ENCODE measurements at regions not wholly inside any gene's neighbourhood (a gene's known extent, or its start where the extent isn't known, plus 50 kb on each side); places are given as distances from the start of the nearest gene placed in this dataset.
"Not testable (repeated sequence)": the region's sequence is repeated elsewhere in the genome, so short reads cannot be mapped to it uniquely, and the experiment has no call there.

DNA sequence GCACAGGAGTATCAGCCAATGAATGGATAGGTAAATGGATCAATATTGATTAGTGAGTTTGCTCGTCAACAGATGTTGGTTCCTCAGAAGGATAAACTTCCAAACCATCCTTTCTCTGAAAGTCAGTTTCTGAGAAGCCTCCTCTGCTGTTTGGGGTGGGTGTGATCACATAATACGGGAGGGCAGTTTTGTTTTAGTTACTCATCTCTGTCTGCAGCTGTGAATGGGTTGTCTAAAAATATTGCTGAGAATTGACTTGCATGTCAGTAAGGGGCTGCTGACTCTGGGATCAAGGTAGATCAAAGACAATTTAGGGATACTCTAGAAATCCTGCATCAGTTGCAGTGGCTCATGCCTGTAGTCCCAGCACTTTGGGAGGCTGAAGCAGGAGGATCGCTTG, 390.8 kb upstream of the AMELY start:
- DNase-seq (ENCODE audit: low read depth) (no peak), FAIRE-seq (no peak)
- Histone ChIP-seq H3K36me3 (ENCODE audit: control insufficient read depth, insufficient read depth, low read length) (peaks cover 5% of the 10 kb centered on the region), H3K4me3 (ENCODE audit: low read depth, low read length) (no peak overlapping the region), H3K27me3 (ENCODE audit: control insufficient read depth, insufficient read depth, low read length) (no peaks in the 10 kb centered on the region)
- TF ChIP-seq, protein P1, sequence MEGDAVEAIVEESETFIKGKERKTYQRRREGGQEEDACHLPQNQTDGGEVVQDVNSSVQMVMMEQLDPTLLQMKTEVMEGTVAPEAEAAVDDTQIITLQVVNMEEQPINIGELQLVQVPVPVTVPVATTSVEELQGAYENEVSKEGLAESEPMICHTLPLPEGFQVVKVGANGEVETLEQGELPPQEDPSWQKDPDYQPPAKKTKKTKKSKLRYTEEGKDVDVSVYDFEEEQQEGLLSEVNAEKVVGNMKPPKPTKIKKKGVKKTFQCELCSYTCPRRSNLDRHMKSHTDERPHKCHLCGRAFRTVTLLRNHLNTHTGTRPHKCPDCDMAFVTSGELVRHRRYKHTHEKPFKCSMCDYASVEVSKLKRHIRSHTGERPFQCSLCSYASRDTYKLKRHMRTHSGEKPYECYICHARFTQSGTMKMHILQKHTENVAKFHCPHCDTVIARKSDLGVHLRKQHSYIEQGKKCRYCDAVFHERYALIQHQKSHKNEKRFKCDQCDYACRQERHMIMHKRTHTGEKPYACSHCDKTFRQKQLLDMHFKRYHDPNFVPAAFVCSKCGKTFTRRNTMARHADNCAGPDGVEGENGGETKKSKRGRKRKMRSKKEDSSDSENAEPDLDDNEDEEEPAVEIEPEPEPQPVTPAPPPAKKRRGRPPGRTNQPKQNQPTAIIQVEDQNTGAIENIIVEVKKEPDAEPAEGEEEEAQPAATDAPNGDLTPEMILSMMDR (IDR thresholded peaks at IDR 0.05; ENCODE audit: insufficient read depth, low read length, severe bottlenecking), result no peak

DNA sequence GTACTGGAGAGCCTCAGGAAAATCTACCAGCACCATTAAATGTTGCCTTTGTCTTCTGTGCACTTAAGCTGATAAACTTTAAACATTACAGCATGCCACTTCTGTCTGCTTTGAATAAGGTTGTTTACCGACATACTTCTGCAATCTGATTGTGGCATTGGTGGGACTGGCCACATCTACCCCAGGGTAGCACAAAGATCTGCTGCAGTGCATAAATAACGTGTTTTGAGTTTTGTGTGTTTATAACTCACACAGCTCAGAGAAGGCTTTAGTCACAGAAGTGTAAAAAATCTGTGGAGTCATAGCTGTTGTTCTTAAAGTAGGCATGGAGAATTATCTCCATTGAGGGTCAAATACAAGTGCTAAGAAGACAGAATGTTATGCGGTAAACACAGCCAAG, 388.4 kb upstream of the AMELY start:
- DNase-seq (ENCODE audit: low read depth) (no peak), FAIRE-seq (no peak)
- TF ChIP-seq, protein P1 (IDR thresholded peaks at IDR 0.05; ENCODE audit: insufficient read depth, low read length, severe bottlenecking), result no peak
- H3K36me3 ChIP-seq (ENCODE audit: control insufficient read depth, insufficient read depth, low read length), result peaks cover 4% of the 10 kb centered on the region
- no peaks in the 10 kb centered on the region for H3K27me3 ChIP-seq (ENCODE audit: control insufficient read depth, insufficient read depth, low read length)
- no peak overlapping the region for H3K4me3 ChIP-seq (ENCODE audit: low read depth, low read length)

DNA sequence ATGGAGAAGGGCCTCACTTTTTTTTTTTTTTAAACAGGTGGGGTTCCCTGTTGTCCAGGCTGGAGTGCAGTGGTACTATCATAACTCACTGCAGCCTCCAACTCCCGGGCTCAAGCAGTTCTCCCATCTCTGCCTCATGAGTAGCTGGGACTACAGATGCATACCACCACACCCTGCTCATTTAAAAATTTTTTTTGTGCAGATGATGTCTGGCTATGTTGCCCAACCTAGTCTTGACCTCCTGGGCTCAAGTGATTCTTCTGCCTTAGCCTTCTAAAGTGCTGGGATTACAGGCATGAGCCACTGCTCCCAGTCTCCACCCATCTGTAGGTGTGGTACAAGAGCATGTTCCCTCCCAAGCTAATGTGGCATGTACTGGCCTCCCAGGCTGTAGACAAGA, 380.6 kb upstream of the AMELY start:
- no peak for FAIRE-seq
- no peak for DNase-seq (ENCODE audit: low read depth)
- no peaks in the 10 kb centered on the region for H3K36me3 ChIP-seq (ENCODE audit: control insufficient read depth, insufficient read depth, low read length)
- TF ChIP-seq, protein P1 (IDR thresholded peaks at IDR 0.05; ENCODE audit: insufficient read depth, low read length, severe bottlenecking), result no peak
- no peaks in the 10 kb centered on the region for H3K27me3 ChIP-seq (ENCODE audit: control insufficient read depth, insufficient read depth, low read length)
- no peak overlapping the region for H3K4me3 ChIP-seq (ENCODE audit: low read depth, low read length)

DNA sequence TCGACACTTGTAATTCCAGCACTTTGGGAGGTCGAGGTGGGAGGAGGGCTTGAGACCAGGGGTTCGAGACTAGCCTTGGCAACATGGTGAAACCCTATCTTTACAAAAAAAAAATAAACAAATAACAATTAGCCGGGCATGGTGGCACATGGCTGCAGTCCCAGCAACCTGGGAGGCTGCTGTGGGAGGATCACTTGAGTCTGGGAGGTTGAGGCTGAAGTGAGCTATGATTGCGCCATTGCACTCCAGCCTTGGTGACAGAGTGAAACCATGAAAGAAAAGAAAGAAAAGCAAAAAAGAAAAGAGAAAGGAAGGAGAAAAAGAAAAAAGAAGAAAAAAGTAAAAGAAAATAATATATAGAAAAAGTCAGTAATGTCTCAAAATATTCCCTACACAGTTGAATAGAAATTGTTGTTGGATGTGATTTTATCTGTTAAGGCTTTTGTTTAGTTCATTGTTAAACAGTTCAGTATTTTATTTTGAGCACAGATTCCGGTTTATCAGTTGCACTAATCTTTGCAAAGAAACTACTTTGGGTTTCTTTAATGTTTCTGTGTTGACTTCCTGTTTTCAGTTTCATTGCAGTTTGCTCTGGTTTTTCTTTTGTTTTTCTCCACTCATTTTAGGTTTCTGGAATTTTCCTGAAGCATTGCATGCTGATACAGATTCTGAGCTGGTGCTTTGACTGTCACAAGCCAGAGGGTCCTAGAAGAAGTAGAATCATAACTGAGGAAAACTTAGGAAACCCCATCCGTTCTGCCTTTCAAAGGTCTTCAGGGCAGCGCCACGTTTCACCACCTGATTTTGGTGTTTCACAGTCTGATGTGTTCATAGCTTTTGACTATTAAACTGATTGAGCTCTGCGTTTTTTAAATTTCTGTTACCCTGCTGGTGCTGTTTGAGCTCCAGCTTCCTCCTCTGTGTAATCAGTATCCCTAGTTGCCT, 378.6 kb upstream of the AMELY start:
- TF ChIP-seq, protein P1 (IDR thresholded peaks at IDR 0.05; ENCODE audit: insufficient read depth, low read length, severe bottlenecking), result no peak
- Histone ChIP-seq H3K27me3 (ENCODE audit: control insufficient read depth, insufficient read depth, low read length) (no peaks in the 10 kb centered on the region), H3K4me3 (ENCODE audit: low read depth, low read length) (no peak overlapping the region), H3K36me3 (ENCODE audit: control insufficient read depth, insufficient read depth, low read length) (no peaks in the 10 kb centered on the region)
- DNase-seq (ENCODE audit: low read depth) (no peak), FAIRE-seq (no peak)

DNA sequence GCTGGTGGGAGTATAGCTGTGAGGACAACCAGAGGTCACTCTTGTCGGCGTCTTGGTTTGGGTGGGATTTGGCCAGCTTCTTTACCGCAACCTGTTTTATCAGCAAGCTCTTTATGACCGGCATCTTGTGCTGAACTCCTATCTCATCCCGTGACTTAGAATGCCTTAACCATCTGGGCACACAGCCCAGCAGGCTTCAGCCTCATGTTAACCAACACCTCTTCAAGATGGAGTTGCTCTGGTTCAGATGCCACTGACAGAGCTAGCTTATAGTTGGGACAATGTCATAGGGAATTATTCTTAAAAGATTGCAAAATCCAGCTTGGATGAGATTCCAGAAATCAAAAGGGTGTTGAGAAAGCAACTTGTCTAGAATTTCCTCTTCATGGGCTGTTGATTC, 377.1 kb upstream of the AMELY start:
- TF ChIP-seq, protein P1 (IDR thresholded peaks at IDR 0.05; ENCODE audit: insufficient read depth, low read length, severe bottlenecking), result no peak
- H3K36me3 ChIP-seq (ENCODE audit: control insufficient read depth, insufficient read depth, low read length), result no peaks in the 10 kb centered on the region
- no peaks in the 10 kb centered on the region for H3K27me3 ChIP-seq (ENCODE audit: control insufficient read depth, insufficient read depth, low read length)
- DNase-seq (ENCODE audit: low read depth) (no peak), FAIRE-seq (no peak)
- no peak overlapping the region for H3K4me3 ChIP-seq (ENCODE audit: low read depth, low read length)

DNA sequence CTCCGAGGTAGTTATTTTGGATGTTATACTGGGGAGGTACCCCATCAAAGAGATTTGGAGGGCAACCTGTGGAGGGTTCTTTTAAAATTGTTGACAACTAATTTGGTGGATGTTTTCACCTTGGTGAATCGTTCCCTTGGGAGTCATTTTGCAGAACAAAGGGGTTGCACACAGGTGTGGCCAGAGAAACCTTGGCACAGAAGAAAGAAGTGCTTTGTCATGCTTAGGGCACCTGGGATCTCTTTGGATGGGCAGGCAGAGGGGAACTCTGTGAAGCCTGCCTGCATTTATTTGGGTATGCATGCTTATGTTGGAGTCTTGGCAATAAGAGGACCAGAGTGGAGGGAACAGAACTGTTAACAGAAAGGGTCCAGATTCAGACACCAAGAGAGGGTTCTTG, 376.4 kb upstream of the AMELY start:
- not testable (repeated sequence) for H3K36me3 ChIP-seq (ENCODE audit: control insufficient read depth, insufficient read depth, low read length); FAIRE-seq

More for the DNA sequence above, 376.4 kb upstream of the AMELY start:
- H3K27me3 ChIP-seq (ENCODE audit: control insufficient read depth, insufficient read depth, low read length); DNase-seq (ENCODE audit: low read depth); H3K4me3 ChIP-seq (ENCODE audit: low read depth, low read length): not testable (repeated sequence)

Measured in bronchial epithelial cell (primary cell).